HAP-1 (cell line): ENCODE measurements at regions not wholly inside any gene's neighbourhood (a gene's known extent, or its start where the extent isn't known, plus 50 kb on each side); places are given as distances from the start of the nearest gene placed in this dataset.

Experiments used
- DNase-seq, 2 experiments: peaks; one replicate each; pipeline ENCODE4 v3.0.0-alpha.2; 2016 to 2020; ENCODE audit warnings: low spot score in 2 of 2
- H3K27me3 ChIP-seq: fragments of 250-450 bp; sonication (Bioruptor Pico); 2 replicates; pipeline ENCODE4 v1.5.1; 2020; ENCODE audit warnings: low read depth, mild to moderate bottlenecking, moderate library complexity
- H3K36me3 ChIP-seq: fragments of 250-450 bp; sonication (Bioruptor Pico); replicated peaks from 2 replicates; pipeline ENCODE4 v1.5.1; 2020; ENCODE audit warnings: mild to moderate bottlenecking
- H3K4me1 ChIP-seq: fragments of 250-450 bp; sonication (Bioruptor Pico); 2 replicates; pipeline ENCODE4 v1.5.1; 2020; ENCODE audit warnings: mild to moderate bottlenecking
- H3K4me3 ChIP-seq: fragments of 250-450 bp; sonication (Bioruptor Pico); 2 replicates; pipeline ENCODE4 v1.5.1; 2020; ENCODE audit warnings: mild to moderate bottlenecking, moderate library complexity
- H3K9me3 ChIP-seq: fragments of 250-450 bp; sonication (Bioruptor Pico); 2 replicates; pipeline ENCODE4 v1.5.1; 2020; ENCODE audit warnings: mild to moderate bottlenecking, moderate library complexity
- in situ Hi-C: fragments of 300-500 bp; cut with MboI; formaldehyde crosslinking; loops from 3 replicates; pipeline ENCODE4 v1.14.3; 2020; ENCODE audit warnings: low sequenced_read_pairs, inconsistent platforms, mixed read lengths

GRCh38 chr10:128884496-128885072 lies 582.5 kb upstream of the MGMT start:
- in situ Hi-C loops: no loop called here
- no peaks in the 10 kb centered on the region for H3K9me3 ChIP-seq
- no peak for DNase-seq
- H3K27me3 ChIP-seq: no peaks in the 10 kb centered on the region
- H3K4me1 ChIP-seq: no peaks in the 10 kb centered on the region
- no peaks in the 10 kb centered on the region for H3K36me3 ChIP-seq
- H3K4me3 ChIP-seq: no peak overlapping the region

- Histone ChIP-seq H3K9me3 (no peaks in the 10 kb centered on the region), H3K36me3 (no peaks in the 10 kb centered on the region), H3K4me3 (no peak overlapping the region), H3K4me1 (no peaks in the 10 kb centered on the region), H3K27me3 (no peaks in the 10 kb centered on the region)
- in situ Hi-C loops: no loop called here
- DNase-seq: no peak
These were observed 581.2 kb upstream of the MGMT start for GRCh38 chr10:128885573-128886555.

- DNase-seq: no peak
- in situ Hi-C loops: no loop called here
- Histone ChIP-seq H3K4me1 (no peaks in the 10 kb centered on the region), H3K36me3 (no peaks in the 10 kb centered on the region), H3K27me3 (no peaks in the 10 kb centered on the region), H3K9me3 (no peaks in the 10 kb centered on the region), H3K4me3 (no peak overlapping the region)
These were observed 579.2 kb upstream of the MGMT start for GRCh38 chr10:128887856-128888255.

GRCh38 chr10:128892005-128892404 lies 575.0 kb upstream of the MGMT start:
- H3K27me3 ChIP-seq: no peaks in the 10 kb centered on the region
- no peak for DNase-seq
- no peaks in the 10 kb centered on the region for H3K9me3 ChIP-seq
- H3K4me3 ChIP-seq: no peak overlapping the region
- in situ Hi-C loops: no loop called here
- no peaks in the 10 kb centered on the region for H3K36me3 ChIP-seq
- no peaks in the 10 kb centered on the region for H3K4me1 ChIP-seq

GRCh38 chr10:128894641-128895040 lies 572.4 kb upstream of the MGMT start:
- Histone ChIP-seq H3K4me1 (no peaks in the 10 kb centered on the region), H3K36me3 (no peaks in the 10 kb centered on the region), H3K9me3 (no peaks in the 10 kb centered on the region), H3K4me3 (no peak overlapping the region), H3K27me3 (no peaks in the 10 kb centered on the region)
- in situ Hi-C loops: no loop called here
- no peak for DNase-seq

- H3K4me1 ChIP-seq: no peaks in the 10 kb centered on the region
- no peak for DNase-seq
- H3K4me3 ChIP-seq: no peak overlapping the region
- no peaks in the 10 kb centered on the region for H3K27me3 ChIP-seq
- H3K9me3 ChIP-seq: no peaks in the 10 kb centered on the region
- no peaks in the 10 kb centered on the region for H3K36me3 ChIP-seq
- in situ Hi-C loops: no loop called here
These were observed 571.6 kb upstream of the MGMT start for GRCh38 chr10:128895473-128895872.

- H3K36me3 ChIP-seq: no peaks in the 10 kb centered on the region
- H3K4me1 ChIP-seq: no peaks in the 10 kb centered on the region
- H3K27me3 ChIP-seq: no peaks in the 10 kb centered on the region
- no peak overlapping the region for H3K4me3 ChIP-seq
- no peak for DNase-seq
- no peaks in the 10 kb centered on the region for H3K9me3 ChIP-seq
- in situ Hi-C loops: no loop called here
These were observed 570.8 kb upstream of the MGMT start for GRCh38 chr10:128896116-128896795.

GRCh38 chr10:128896963-128897362 lies 570.1 kb upstream of the MGMT start:
- Histone ChIP-seq H3K27me3 (no peaks in the 10 kb centered on the region), H3K9me3 (no peaks in the 10 kb centered on the region), H3K36me3 (no peaks in the 10 kb centered on the region), H3K4me1 (no peaks in the 10 kb centered on the region), H3K4me3 (no peak overlapping the region)
- in situ Hi-C loops: no loop called here
- DNase-seq: no peak

GRCh38 chr10:128897401-128898129 lies 569.5 kb upstream of the MGMT start:
- Histone ChIP-seq H3K36me3 (no peaks in the 10 kb centered on the region), H3K4me1 (no peaks in the 10 kb centered on the region), H3K27me3 (no peaks in the 10 kb centered on the region), H3K9me3 (no peaks in the 10 kb centered on the region), H3K4me3 (no peak overlapping the region)
- in situ Hi-C loops: no loop called here
- no peak for DNase-seq

- H3K4me1 ChIP-seq: no peaks in the 10 kb centered on the region
- H3K9me3 ChIP-seq: no peaks in the 10 kb centered on the region
- no peak overlapping the region for H3K4me3 ChIP-seq
- no peak for DNase-seq
- no peaks in the 10 kb centered on the region for H3K36me3 ChIP-seq
- in situ Hi-C loops: no loop called here
- no peaks in the 10 kb centered on the region for H3K27me3 ChIP-seq
These were observed 568.7 kb upstream of the MGMT start for GRCh38 chr10:128898133-128898915.

GRCh38 chr10:128898916-128899195 lies 568.2 kb upstream of the MGMT start:
- no peak overlapping the region for H3K4me3 ChIP-seq
- DNase-seq: no peak
- no peaks in the 10 kb centered on the region for H3K27me3 ChIP-seq
- H3K4me1 ChIP-seq: no peaks in the 10 kb centered on the region
- no peaks in the 10 kb centered on the region for H3K36me3 ChIP-seq
- no peaks in the 10 kb centered on the region for H3K9me3 ChIP-seq
- in situ Hi-C loops: no loop called here

GRCh38 chr10:128900456-128900855 lies 566.6 kb upstream of the MGMT start:
- in situ Hi-C loops: no loop called here
- no peaks in the 10 kb centered on the region for H3K9me3 ChIP-seq
- H3K36me3 ChIP-seq: no peaks in the 10 kb centered on the region
- DNase-seq: no peak
- H3K27me3 ChIP-seq: no peaks in the 10 kb centered on the region
- H3K4me3 ChIP-seq: no peak overlapping the region
- H3K4me1 ChIP-seq: no peaks in the 10 kb centered on the region

GRCh38 chr10:128901236-128901635 lies 565.8 kb upstream of the MGMT start:
- Histone ChIP-seq H3K4me3 (no peak overlapping the region), H3K36me3 (no peaks in the 10 kb centered on the region), H3K4me1 (no peaks in the 10 kb centered on the region), H3K9me3 (no peaks in the 10 kb centered on the region), H3K27me3 (no peaks in the 10 kb centered on the region)
- DNase-seq: no peak
- in situ Hi-C loops: no loop called here
